GM12891 (cell line): ENCODE measurements at regions not wholly inside any gene's neighbourhood (a gene's known extent, or its start where the extent isn't known, plus 50 kb on each side); places are given as distances from the start of the nearest gene placed in this dataset.
"Not testable (repeated sequence)": the region's sequence is repeated elsewhere in the genome, so short reads cannot be mapped to it uniquely, and the experiment has no call there.

Experiments
- POLR2A ChIP-seq: IDR thresholded peaks from 2 replicates; pipeline ENCODE4 v1.6.1; 2011; ENCODE audit warnings: low read depth, low read length, control low read depth
- POLR2AphosphoS5 ChIP-seq: IDR thresholded peaks from 2 replicates; pipeline ENCODE4 v1.6.1; 2011; ENCODE audit warnings: low read depth, low read length, control low read depth

- not testable (repeated sequence) for TF ChIP-seq POLR2A, POLR2AphosphoS5
Measured at GRCh38 chr5:27439383-27439782, 401.0 kb upstream of the CDH9 start.
